ENCODE measurements at regions not wholly inside any gene's neighbourhood (a gene's known extent, or its start where the extent isn't known, plus 50 kb on each side); places are given as distances from the start of the nearest gene placed in this dataset.

- intact Hi-C loops (cut with DNase I; ENCODE audit: low total_unique reads) (no loop called here), in situ Hi-C loops (cut with MboI; ENCODE audit: low pct_ligation_motif_present in 1 of 4, low pct_unique_long_range_greater_than_20kb in 1 of 4, low sequenced_read_pairs in 3 of 4) (no loop called here)
- no peak overlapping the region for H3K27ac ChIP-seq
- WGBS, 2 donors (ENCODE audit: low coverage in 1 of 2) = 33 to 41% methylated on average over 1 of the region's 1 CpG
- DNase-seq = no peak
- no peak overlapping the region for H3K4me3 ChIP-seq
- no peaks in the 10 kb centered on the region for H3K4me1 ChIP-seq
- H3K9me3 ChIP-seq = no peaks in the 10 kb centered on the region
- H3K36me3 ChIP-seq = no peaks in the 10 kb centered on the region
- no peak for TF ChIP-seq EP300 (IDR thresholded peaks at IDR 0.05; ENCODE audit: low read depth)
- no peaks in the 10 kb centered on the region for H3K27me3 ChIP-seq
Observed at GRCh38 chr7:53596230-53596629, 560.8 kb downstream of the POM121L12 start.

GRCh38 chr7:53600296-53600695 is 564.9 kb downstream of the POM121L12 start:
- in situ Hi-C loops (cut with MboI; ENCODE audit: low pct_ligation_motif_present in 1 of 4, low pct_unique_long_range_greater_than_20kb in 1 of 4, low sequenced_read_pairs in 3 of 4) (no loop called here), intact Hi-C loops (cut with DNase I; ENCODE audit: low total_unique reads) (no loop called here)
- Histone ChIP-seq H3K27me3 (no peaks in the 10 kb centered on the region), H3K27ac (no peak overlapping the region), H3K36me3 (no peaks in the 10 kb centered on the region), H3K9me3 (no peaks in the 10 kb centered on the region), H3K4me1 (no peaks in the 10 kb centered on the region), H3K4me3 (no peak overlapping the region)
- TF ChIP-seq CTCF (IDR thresholded peaks at IDR 0.05) (no peak), EP300 (IDR thresholded peaks at IDR 0.05; ENCODE audit: low read depth) (no peak), POLR2A (IDR thresholded peaks at IDR 0.05) (no peak), POLR2AphosphoS5 (IDR thresholded peaks at IDR 0.05) (no peak)
- 64 to 79% methylated on average over 1 to 4 of the region's 4 CpGs for WGBS, 2 donors (ENCODE audit: low coverage in 1 of 2)
- no peak for DNase-seq

GRCh38 chr7:53602817-53603418 is 567.5 kb downstream of the POM121L12 start:
- Histone ChIP-seq H3K9me3 (no peaks in the 10 kb centered on the region), H3K27ac (no peak overlapping the region), H3K4me1 (no peaks in the 10 kb centered on the region), H3K4me3 (no peak overlapping the region), H3K36me3 (no peaks in the 10 kb centered on the region), H3K27me3 (no peaks in the 10 kb centered on the region)
- no peak for DNase-seq
- intact Hi-C loops (cut with DNase I; ENCODE audit: low total_unique reads) = no loop called here
- in situ Hi-C loops (cut with MboI; ENCODE audit: low pct_ligation_motif_present in 1 of 4, low pct_unique_long_range_greater_than_20kb in 1 of 4, low sequenced_read_pairs in 3 of 4) = no loop called here
- WGBS, 2 donors (ENCODE audit: low coverage in 1 of 2) = 85% methylated on average over 5 of the region's 6 CpGs; no CpG with 5 or more reads in 1 of the 2 donors
- TF ChIP-seq CTCF (IDR thresholded peaks at IDR 0.05) (no peak), POLR2A (IDR thresholded peaks at IDR 0.05) (no peak), POLR2AphosphoS5 (IDR thresholded peaks at IDR 0.05) (no peak), EP300 (IDR thresholded peaks at IDR 0.05; ENCODE audit: low read depth) (no peak)

GRCh38 chr7:53603461-53603860 is 568.0 kb downstream of the POM121L12 start:
- Histone ChIP-seq H3K9me3 (no peaks in the 10 kb centered on the region), H3K4me1 (no peaks in the 10 kb centered on the region), H3K27me3 (no peaks in the 10 kb centered on the region), H3K4me3 (no peak overlapping the region), H3K36me3 (no peaks in the 10 kb centered on the region), H3K27ac (no peak overlapping the region)
- in situ Hi-C loops (cut with MboI; ENCODE audit: low pct_ligation_motif_present in 1 of 4, low pct_unique_long_range_greater_than_20kb in 1 of 4, low sequenced_read_pairs in 3 of 4) = no loop called here
- DNase-seq = no peak
- no peak for TF ChIP-seq POLR2A (IDR thresholded peaks at IDR 0.05)
- WGBS, 2 donors (ENCODE audit: low coverage in 1 of 2) = 71% methylated on average over 6 of the region's 6 CpGs; no CpG with 5 or more reads in 1 of the 2 donors
- intact Hi-C loops (cut with DNase I; ENCODE audit: low total_unique reads) = no loop called here

GRCh38 chr7:53604201-53604600 is 568.8 kb downstream of the POM121L12 start:
- Histone ChIP-seq H3K36me3 (no peaks in the 10 kb centered on the region), H3K9me3 (no peaks in the 10 kb centered on the region), H3K4me1 (no peaks in the 10 kb centered on the region), H3K27ac (no peak overlapping the region), H3K4me3 (no peak overlapping the region), H3K27me3 (no peaks in the 10 kb centered on the region)
- TF ChIP-seq CTCF (IDR thresholded peaks at IDR 0.05) (no peak), EP300 (IDR thresholded peaks at IDR 0.05; ENCODE audit: low read depth) (no peak)
- 47 to 62% methylated on average over 4 to 6 of the region's 6 CpGs for WGBS, 2 donors (ENCODE audit: low coverage in 1 of 2)
- DNase-seq = no peak
- in situ Hi-C loops (cut with MboI; ENCODE audit: low pct_ligation_motif_present in 1 of 4, low pct_unique_long_range_greater_than_20kb in 1 of 4, low sequenced_read_pairs in 3 of 4) (no loop called here), intact Hi-C loops (cut with DNase I; ENCODE audit: low total_unique reads) (no loop called here)
